ENCODE measurements at regions not wholly inside any gene's neighbourhood (a gene's known extent, or its start where the extent isn't known, plus 50 kb on each side); places are given as distances from the start of the nearest gene placed in this dataset.
"Not testable (repeated sequence)": the region's sequence is repeated elsewhere in the genome, so short reads cannot be mapped to it uniquely, and the experiment has no call there.

GRCh38 chr3:94648270-94649180 is 585.7 kb downstream of the NSUN3 start:
- not testable (repeated sequence) for FAIRE-seq; DNase-seq (ENCODE audit: low spot score in 2 of 2)

DNA sequence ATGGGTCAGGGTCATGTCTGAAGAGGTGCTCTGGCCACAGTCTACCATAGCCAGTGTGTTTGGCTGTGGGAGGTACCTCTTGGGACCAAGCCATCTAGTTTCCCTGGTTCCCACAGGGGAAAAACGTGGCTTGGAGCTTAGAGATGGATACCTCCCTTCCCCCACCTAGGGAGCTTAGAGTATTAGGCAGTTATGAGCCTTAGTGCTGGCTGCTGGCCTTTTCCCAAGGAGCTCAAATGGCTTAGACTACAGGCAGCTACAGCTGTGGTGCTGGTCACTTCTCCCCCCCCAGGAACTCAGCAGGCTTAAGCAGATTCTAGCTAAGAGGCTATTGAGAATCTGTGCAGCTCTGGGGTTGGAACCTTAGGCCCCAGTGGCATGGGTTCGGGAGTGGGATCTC is 591.2 kb downstream of the NSUN3 start:
- DNase-seq (ENCODE audit: low spot score in 2 of 2) (no peak), FAIRE-seq (no peak)

DNA sequence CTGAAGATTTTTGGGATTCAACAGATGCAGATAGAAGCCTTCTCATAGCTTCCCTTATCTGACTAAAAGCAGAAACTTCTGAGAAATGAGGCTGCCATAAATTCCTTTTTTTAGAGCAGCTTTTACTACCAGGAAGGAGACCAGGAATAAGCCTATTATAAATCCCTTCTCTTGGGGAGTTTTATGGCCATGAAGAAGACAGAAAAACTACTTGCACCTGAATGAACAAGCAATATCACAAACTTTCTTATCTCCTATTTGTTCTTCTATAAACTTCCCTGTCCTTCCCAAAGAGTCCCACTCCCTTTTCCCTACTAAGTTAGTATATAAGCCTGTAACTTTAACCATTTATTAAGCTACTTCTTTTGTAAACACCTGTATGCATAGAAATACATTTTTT is 603.1 kb downstream of the NSUN3 start:
- no peak for FAIRE-seq
- no peak for DNase-seq (ENCODE audit: low spot score in 2 of 2)

GRCh38 chr3:94671078-94671477 is 608.2 kb downstream of the NSUN3 start:
- no peak for DNase-seq (ENCODE audit: low spot score in 2 of 2)
- FAIRE-seq, result no peak

DNA sequence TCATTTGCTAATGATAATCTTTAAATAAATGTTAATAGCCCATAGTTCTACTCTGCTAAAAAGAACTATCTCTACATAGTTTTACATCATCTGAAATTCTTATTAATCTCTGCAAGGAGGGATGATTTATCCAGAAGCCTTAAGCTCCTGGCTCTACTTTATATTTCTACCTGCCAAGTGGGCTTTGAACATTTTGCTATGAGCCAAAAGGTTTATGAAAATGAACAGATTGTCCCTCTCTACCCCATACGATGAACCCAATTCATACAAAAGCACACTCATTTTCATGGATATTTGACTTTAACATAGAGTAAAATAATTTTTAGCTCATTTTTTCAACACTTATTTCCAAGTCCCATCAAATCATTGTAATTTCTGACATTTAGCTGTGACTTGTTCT is 611.0 kb downstream of the NSUN3 start:
- no peak for FAIRE-seq
- DNase-seq (ENCODE audit: low spot score in 2 of 2), result no peak

GRCh38 chr3:94686208-94686607 is 623.3 kb downstream of the NSUN3 start:
- no peak for FAIRE-seq

GRCh38 chr3:94693997-94694640 is 631.3 kb downstream of the NSUN3 start:
- no peak for FAIRE-seq
- no peak for DNase-seq (ENCODE audit: low spot score in 2 of 2)

More at GRCh38 chr3:94686208-94686607, 623.3 kb downstream of the NSUN3 start:
- DNase-seq (ENCODE audit: low spot score in 2 of 2), result no peak

- FAIRE-seq, result no peak
- DNase-seq (ENCODE audit: low spot score in 2 of 2), result no peak
Observed at GRCh38 chr3:94694894-94695293, 632.0 kb downstream of the NSUN3 start.

DNA sequence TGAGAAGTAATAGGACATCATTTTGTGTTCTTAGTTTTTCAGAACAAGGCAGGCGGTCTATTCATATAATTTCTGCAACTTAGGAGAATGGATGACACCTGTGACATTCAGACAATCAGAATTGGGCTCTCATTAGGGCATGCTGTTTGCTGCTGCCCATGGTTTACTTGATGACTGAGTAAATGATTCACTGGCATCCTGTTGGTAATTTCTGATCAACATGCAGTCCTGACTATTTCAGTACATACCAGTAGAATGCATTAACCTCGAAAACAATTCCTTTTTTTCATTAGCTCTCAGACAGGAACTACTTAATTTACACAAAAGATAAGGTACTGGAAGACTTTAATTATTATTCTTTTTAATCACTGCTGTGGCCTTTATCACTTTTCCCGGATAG is 641.6 kb downstream of the NSUN3 start:
- no peak for DNase-seq (ENCODE audit: low spot score in 2 of 2)
- no peak for FAIRE-seq

DNA sequence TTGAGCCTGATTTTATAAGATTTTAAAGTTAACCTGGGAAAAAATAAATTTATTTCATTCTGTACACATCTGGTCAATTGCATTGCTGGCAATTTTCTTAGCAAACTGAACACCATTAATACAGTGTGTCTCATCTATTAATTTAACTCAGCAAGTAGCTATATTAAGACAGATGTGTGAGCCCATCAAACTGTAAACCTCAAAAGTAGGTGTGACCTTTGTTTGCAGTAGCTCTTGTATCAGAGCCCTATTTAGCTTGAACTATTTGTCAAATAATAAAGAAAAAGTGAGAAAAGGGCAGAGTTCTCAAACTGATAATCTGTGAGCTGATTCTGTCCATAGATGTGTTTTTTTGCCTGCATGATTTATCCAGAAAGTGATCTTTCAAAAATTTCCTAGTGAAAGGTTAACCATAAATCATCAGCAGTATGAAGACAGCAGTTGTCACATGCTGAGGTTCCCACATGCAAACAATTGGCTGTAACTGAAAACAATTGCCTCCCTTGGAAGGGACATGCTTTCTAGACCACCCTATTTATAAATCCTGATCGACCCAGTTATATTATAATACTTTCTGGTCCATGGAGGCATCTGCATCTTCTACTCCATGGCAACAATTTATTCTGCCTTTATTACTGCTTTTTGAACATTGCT is 646.5 kb downstream of the NSUN3 start:
- FAIRE-seq (no peak), DNase-seq (ENCODE audit: low spot score in 2 of 2) (no peak)

DNA sequence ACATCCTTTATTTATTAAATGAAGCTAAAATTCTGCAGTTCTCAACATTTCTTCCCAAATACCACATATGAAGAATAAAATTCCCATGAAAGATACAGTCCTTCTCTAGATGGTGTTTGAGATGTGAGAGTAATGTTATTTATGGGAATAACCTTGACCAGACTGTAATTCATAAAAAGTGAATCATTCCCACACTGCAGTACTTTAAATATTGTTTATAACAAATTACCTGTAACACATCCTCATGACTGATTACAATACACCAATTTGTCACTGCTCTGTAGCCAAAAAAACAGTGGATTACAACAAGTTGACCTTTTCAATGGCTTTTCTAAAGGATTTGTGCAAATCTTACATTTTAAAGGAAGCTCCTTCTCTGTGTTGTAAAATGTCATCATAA is 651.3 kb downstream of the NSUN3 start:
- FAIRE-seq (no peak), DNase-seq (ENCODE audit: low spot score in 2 of 2) (no peak)

DNA sequence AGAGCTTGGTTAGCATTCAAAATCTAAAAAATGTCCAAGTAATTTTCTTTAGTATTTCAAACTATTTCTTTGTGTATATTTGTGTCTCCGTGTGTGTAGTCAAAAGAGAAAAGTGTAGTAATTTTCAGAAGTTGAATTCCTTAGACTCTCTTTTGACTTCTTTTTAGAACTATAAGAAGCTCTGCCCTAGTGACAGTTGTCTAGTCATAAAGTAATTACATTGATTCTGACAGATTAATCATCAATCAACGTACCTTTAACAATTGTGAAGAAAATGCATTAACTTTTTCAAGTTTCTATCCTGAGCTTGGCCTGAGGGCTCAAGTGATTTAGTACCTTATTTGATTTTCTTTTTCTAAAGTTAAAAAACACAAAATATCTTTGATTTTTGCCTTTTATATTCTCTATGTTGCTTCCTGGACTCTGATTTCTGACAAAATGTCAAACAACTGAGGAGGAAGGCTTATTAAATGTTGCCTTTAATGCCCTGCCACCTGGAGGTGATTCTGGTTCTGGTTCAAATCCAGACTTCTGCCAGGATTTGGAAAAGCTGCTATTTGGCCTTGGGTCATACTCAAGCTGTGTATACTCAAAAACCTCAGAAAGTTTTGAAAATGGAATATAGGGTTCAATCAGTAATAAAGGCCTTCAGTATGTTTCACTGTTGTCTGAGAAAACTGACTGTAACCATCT is 653.6 kb downstream of the NSUN3 start:
- DNase-seq (ENCODE audit: low spot score in 2 of 2), result no peak
- no peak for FAIRE-seq

DNA sequence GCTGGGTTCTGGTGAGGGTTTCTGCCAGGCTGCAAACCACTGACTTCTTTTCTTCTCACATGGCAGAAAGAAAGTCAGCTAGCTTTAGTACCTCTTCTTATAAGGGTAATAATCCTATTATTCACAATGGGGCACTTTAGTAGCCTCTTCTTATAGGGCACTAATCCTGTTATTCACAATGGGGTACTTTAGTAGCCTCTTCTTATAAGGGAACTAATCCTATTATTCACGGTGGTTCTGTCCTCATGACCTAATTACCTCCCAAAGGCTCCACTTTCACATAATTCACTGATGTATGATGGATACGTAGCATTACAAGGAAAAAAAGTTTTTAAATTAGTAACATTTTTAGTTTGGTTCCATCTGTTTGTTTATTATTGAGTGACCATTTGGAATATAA is 671.3 kb downstream of the NSUN3 start:
- DNase-seq (ENCODE audit: low spot score in 2 of 2) (no peak), FAIRE-seq (no peak)

GRCh38 chr3:94735354-94735753 is 672.5 kb downstream of the NSUN3 start:
- FAIRE-seq (no peak), DNase-seq (ENCODE audit: low spot score in 2 of 2) (no peak)

DNA sequence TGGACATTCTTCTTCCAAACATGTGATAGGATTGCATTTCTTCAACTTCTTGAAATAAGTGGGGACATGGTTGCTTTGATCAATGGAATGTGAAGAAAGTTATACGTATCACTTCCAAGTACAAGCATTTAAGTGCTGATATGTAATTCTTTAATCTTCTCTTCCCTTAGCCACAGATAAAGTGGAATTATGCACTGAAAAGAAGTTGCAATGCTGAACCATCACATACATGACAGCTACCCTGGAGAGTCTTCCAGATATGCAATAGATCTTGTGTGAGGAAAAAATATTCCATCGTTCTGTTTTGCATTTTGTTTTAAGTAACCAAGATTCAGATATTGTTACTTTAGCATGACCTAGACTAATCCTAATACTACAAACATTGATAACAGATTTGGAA is 674.3 kb downstream of the NSUN3 start:
- DNase-seq (ENCODE audit: low spot score in 2 of 2), result no peak

DNA sequence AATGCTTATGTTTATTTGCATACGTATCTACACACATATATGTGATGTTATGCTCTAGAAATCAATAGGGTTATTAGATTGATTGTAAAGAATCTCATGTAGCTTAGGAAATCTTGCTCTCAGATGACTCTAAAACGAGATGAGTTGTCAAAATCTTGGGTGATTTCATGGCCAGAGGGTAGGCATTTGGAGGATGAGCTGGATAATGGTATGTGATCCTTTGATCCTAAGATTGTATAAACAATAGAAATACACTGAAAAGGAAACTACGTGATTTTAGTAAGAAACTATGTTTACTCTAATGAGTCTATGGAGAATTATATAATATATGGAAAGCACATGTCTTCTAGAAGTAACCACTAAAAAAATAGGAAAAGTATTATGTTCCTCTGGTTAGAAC is 676.6 kb downstream of the NSUN3 start:
- FAIRE-seq, result no peak
- no peak for DNase-seq (ENCODE audit: low spot score in 2 of 2)

More for the DNA sequence above, 674.3 kb downstream of the NSUN3 start:
- no peak for FAIRE-seq

DNA sequence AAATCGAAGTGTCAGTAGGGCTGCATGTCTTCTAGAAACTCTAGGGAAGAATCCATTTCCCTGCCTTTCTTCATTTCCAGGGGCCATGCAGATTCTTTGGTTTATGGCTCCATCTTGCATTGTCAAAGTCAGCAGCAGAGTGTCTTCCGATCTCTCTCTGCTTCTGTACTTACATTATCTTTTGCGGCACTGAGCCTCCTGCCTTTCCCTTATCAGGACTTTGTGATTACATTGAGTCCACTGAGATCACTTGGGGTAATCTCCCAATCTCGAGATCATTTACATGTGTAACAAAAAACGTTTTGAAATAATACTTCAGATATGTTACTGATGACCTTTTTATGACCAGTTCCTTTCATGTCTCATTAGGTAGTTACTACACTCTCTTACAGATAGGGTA is 695.9 kb downstream of the NSUN3 start:
- DNase-seq (ENCODE audit: low spot score in 2 of 2), result no peak
- FAIRE-seq, result no peak

DNA sequence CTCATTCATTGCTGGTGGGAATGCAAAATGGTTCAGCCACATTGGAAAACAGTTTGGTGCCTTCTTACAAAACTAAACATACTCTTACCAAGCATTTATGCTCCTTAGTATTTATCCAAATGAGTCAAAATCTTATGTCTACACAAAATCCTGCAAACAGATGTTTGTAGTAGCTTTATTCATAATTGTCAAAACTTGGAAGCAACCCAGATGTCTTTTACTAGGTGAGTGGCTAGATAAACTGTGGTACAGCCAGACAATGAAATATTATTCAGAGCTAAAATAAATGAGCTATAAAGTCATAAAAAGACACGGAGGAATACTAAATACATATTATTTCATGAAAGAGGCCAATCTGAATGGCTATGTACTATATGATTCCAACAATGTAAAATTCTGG is 709.5 kb downstream of the NSUN3 start:
- FAIRE-seq (no peak), DNase-seq (ENCODE audit: low spot score in 2 of 2) (no peak)

DNA sequence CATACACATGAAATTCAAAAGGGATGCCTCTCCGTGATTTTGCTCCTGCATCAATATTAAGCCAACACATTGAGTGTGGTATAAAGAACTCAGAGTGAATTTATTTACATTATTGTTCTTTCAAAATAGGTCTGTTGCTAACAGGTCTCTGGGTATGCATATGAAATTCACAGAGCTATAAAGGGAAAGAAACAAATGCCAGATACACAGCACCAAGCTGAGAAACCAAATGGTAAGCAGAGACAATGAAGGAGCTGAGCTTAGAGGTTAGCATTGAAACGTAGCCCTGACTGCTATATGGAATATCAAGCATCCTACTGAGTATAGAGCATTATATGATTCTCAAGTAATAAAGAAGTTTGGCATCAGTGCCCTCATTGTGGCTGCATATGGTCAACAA is 712.9 kb downstream of the NSUN3 start:
- no peak for FAIRE-seq
- DNase-seq (ENCODE audit: low spot score in 2 of 2), result no peak

- FAIRE-seq (no peak), DNase-seq (ENCODE audit: low spot score in 2 of 2) (no peak)
Observed at GRCh38 chr3:94776401-94776915, 713.6 kb downstream of the NSUN3 start.

GRCh38 chr3:94778289-94778688 is 715.4 kb downstream of the NSUN3 start:
- no peak for DNase-seq (ENCODE audit: low spot score in 2 of 2)
- FAIRE-seq, result no peak

Measured in frontal cortex (tissue), 3 donors.